Small intestine (tissue), 7 donors: ENCODE measurements at regions not wholly inside any gene's neighbourhood (a gene's known extent, or its start where the extent isn't known, plus 50 kb on each side); places are given as distances from the start of the nearest gene placed in this dataset.

Experiments
- DNase-seq, 2 donors: peaks; one replicate each; pipeline versions ENCODE4 v3.0.0 to v3.0.0-alpha.2; 2013
- FAIRE-seq: peaks from 2 replicates; lab custom pipeline; 2012; peaks lifted over from hg19 to GRCh38; lab: Jason Lieb, UNC
- H3K27ac ChIP-seq, 3 donors: one replicate each; pipeline ENCODE4 v1.5.1; 2013; ENCODE audit warnings: low read length in 2 of 3, mild to moderate bottlenecking in 2 of 3, control low read depth in 1 of 3, inconsistent platforms in 1 of 3, low read depth in 1 of 3, moderate library complexity in 1 of 3
- H3K27me3 ChIP-seq, 3 donors: one replicate each; pipeline ENCODE4 v1.6.1; 2013; ENCODE audit warnings: low read length in 3 of 3, inconsistent platforms in 1 of 3; ENCODE audit not compliant: control insufficient read depth in 3 of 3, insufficient read depth in 3 of 3
- H3K36me3 ChIP-seq, 3 donors: one replicate each; pipeline ENCODE4 v1.6.1; 2013; ENCODE audit warnings: low read length in 3 of 3, inconsistent platforms in 1 of 3, low read depth in 1 of 3, mild to moderate bottlenecking in 1 of 3, moderate library complexity in 1 of 3; ENCODE audit not compliant: control insufficient read depth in 3 of 3, insufficient read depth in 2 of 3
- H3K4me1 ChIP-seq, 3 donors: one replicate each; pipeline ENCODE4 v1.6.1; 2013; ENCODE audit warnings: low read length in 2 of 3, inconsistent platforms in 1 of 3, low read depth in 1 of 3, mild to moderate bottlenecking in 1 of 3, moderate library complexity in 1 of 3; ENCODE audit not compliant: control insufficient read depth in 3 of 3, insufficient read depth in 2 of 3
- H3K4me3 ChIP-seq, 3 donors: one replicate each; pipeline ENCODE4 v1.5.1; 2013; ENCODE audit warnings: low read length in 3 of 3, control low read depth in 1 of 3, inconsistent platforms in 1 of 3, low read depth in 1 of 3, mild to moderate bottlenecking in 1 of 3, moderate library complexity in 1 of 3
- H3K9me3 ChIP-seq, 2 donors: one replicate each; pipeline ENCODE4 v1.6.1; 2013; ENCODE audit warnings: low read depth in 1 of 2, low read length in 1 of 2; ENCODE audit not compliant: control insufficient read depth in 2 of 2, insufficient read depth in 1 of 2
- WGBS, 3 donors: extraction: QIAGEN DNeasy Blood & Tissue Kit; methylation state at CpG; one replicate each; pipeline ENCODE4 v1.1.7; 2013; 5-methylcytosine and 5-hydroxymethylcytosine counted together
- donor health status: healthy with polysubstance abuse.
- donor health status: control.
- donor health status: control.
- donor health status: Bipolar disorder and iron deficiency.
- donor health status: healthy.

DNA sequence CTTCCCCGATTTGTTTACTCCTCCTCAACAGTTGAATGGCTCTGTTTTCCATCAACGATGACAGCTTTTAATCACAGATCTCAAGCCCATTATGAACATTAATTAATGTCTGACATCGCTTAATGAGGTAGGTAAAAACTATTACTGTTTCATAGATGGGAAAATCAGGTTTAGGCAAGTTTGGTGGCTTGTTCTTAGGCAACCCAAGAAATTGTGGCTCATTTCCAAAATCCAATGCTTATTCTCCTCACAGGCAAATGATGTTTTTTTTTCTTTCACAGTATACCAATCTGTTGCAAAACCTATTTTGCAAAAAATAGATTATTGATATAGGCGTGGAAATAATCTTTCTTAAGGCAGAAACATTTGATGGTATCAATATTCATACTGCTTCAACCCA, 70.8 kb upstream of the CHD1 start:
- Histone ChIP-seq H3K9me3 (no peaks in the 10 kb centered on the region), H3K4me3 (no peak overlapping the region), H3K27ac (no peak overlapping the region), H3K36me3 (no peaks in the 10 kb centered on the region), H3K27me3 (no peaks in the 10 kb centered on the region), H3K4me1 (peaks cover 0 to 1% (median 0%) of the 10 kb centered on the region in 3 donors)
- no peak for DNase-seq
- no peak for FAIRE-seq
- WGBS, 3 donors: 87 to 92% (median 91%) methylated on average over 4 of the region's 4 CpGs

DNA sequence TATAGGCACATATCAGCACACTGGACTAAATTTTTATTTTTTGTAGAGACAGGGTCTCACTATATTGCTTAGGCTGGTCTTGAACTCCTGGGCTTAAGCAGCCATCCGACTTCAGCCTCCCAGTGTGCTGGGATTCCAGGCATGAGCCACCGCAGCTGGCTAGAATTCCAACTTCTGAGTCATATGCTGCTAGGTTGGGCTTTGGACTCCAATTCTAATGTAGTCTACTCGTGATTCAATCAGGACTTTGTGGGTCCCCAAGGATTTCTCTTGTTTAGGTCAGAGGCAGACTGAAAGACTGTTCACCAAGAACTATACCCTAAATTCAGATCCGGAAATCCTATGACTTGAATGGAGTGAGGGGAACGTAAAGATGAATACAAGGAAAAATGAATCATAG, 68.2 kb upstream of the CHD1 start:
- Histone ChIP-seq H3K4me3 (no peak overlapping the region), H3K36me3 (no peaks in the 10 kb centered on the region), H3K4me1 (peaks cover 0 to 3% (median 0%) of the 10 kb centered on the region in 3 donors), H3K9me3 (no peaks in the 10 kb centered on the region), H3K27ac (no peak overlapping the region), H3K27me3 (peaks cover 0 to 3% (median 0%) of the 10 kb centered on the region in 3 donors)
- FAIRE-seq (no peak), DNase-seq (no peak)
- 85 to 87% (median 85%) methylated on average over 5 of the region's 5 CpGs for WGBS, 3 donors

DNA sequence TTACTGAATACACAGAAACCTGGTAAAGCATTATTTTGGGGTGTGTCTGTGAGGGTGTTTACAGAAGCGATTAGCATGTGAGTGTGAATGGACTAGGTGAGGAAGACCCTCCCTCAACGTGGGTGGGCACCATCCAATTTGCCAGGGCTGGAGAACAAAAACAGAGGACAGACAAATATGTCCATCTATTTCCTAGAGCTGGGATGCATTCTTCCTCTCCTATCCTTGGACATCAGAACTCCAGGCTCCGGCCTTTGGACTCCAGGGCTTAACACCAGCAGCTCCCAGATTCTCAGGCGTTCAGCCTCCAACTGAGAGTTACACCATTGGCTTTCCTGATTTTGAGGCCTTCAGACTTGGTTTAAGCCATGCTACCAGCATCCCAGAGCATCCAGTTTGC, 65.8 kb upstream of the CHD1 start:
- Histone ChIP-seq H3K9me3 (no peaks in the 10 kb centered on the region), H3K27ac (no peak overlapping the region), H3K4me1 (peaks cover 0 to 3% (median 0%) of the 10 kb centered on the region in 3 donors), H3K27me3 (peaks cover 0 to 3% (median 0%) of the 10 kb centered on the region in 3 donors), H3K36me3 (no peaks in the 10 kb centered on the region), H3K4me3 (no peak overlapping the region)
- WGBS, 3 donors: 31 to 52% (median 47%) methylated on average over 4 of the region's 4 CpGs
- DNase-seq (peak; percentile 50 to 52), FAIRE-seq (no peak)

DNA sequence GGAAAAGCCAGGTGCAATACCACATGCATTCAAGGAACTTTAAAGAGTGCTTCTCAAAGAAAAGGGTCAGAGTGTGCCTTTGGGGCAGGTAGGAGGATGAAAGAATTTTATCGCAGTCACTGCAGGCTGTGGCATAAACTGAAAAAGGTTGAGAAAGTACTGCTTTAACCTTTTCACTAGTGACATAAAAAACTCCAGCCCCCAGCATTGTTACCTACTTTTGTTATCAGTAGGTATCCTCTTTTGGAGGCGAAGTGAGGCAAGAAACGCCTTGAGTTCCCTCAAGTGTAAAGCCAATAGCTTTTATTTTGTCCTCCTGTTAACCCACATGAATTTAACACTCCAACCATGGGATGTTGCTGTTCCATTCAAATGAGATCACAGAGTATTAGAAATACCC, 64.7 kb upstream of the CHD1 start:
- DNase-seq (no peak), FAIRE-seq (no peak)
- H3K4me3 ChIP-seq: no peak overlapping the region
- no peaks in the 10 kb centered on the region for H3K9me3 ChIP-seq
- WGBS, 3 donors: 66 to 87% (median 81%) methylated on average over 3 of the region's 3 CpGs
- no peak overlapping the region for H3K27ac ChIP-seq
- no peaks in the 10 kb centered on the region for H3K36me3 ChIP-seq
- H3K27me3 ChIP-seq: peaks cover 0 to 3% (median 0%) of the 10 kb centered on the region in 3 donors
- peaks cover 0 to 3% (median 0%) of the 10 kb centered on the region in 3 donors for H3K4me1 ChIP-seq

DNA sequence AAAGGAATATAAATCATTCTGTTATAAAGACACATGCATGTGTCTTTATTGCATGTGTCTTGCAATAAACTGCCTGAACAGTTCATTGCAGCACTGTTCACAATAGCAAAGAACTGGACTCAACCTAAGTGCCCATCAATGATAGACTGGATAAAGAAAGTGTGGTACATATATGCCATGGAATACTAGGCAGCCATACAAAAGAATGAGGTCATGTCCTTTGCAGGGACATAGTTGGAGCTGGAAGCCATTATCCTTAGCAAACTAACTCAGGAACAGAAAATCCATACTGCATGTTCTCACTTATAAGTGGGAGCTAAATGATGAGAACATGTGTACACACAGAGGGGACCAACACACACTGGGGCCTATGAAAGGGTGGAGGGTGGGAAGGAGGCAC, 63.7 kb upstream of the CHD1 start:
- DNase-seq (no peak), FAIRE-seq (no peak)
- H3K36me3 ChIP-seq: no peaks in the 10 kb centered on the region
- H3K27ac ChIP-seq: no peak overlapping the region
- H3K4me1 ChIP-seq: peaks cover 0 to 3% (median 0%) of the 10 kb centered on the region in 3 donors
- H3K27me3 ChIP-seq: peaks cover 0 to 3% (median 0%) of the 10 kb centered on the region in 3 donors
- no peaks in the 10 kb centered on the region for H3K9me3 ChIP-seq
- H3K4me3 ChIP-seq: no peak overlapping the region

DNA sequence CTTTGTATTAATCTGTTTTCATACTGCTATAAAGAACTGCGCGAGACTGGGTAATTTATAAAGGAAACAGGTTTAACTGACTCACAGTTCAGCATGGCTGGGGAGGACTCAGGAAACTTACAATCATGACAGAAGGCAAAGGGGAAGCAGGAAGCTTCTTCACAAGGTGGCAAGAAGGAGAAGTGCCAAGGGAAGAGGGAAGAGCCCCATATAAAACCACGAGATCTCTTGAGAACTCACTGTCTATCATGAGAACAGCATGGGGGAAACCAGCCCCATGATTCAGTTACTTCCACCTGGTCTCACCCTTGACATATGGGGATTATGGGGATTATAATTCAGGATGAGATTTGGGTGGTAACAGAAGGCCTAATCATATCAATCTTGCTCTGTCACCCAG, 60.9 kb upstream of the CHD1 start:
- H3K27me3 ChIP-seq: peaks cover 0 to 3% (median 0%) of the 10 kb centered on the region in 3 donors
- no peak for FAIRE-seq

DNA sequence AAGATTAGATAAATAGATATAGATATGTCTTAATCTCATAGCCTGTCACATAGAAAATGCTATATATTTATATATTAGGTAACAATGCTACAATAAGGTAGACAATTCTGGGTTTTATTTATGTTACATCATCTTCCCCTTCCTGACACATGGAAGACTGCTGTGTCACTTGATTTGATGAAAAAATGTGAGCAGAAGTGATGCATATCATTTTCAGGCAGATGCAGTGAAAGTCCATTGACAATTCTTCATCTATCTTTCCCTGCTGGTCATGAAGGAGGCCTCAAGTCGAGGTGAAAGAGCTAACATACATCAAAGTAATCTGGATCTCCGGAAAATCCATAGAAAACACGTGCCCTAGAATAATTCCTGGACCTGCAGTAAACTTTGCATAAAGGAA, 57.8 kb upstream of the CHD1 start:
- H3K9me3 ChIP-seq: no peaks in the 10 kb centered on the region
- no peak overlapping the region for H3K4me3 ChIP-seq
- H3K27me3 ChIP-seq: no peaks in the 10 kb centered on the region
- DNase-seq (no peak), FAIRE-seq (no peak)
- H3K27ac ChIP-seq: no peak overlapping the region
- H3K36me3 ChIP-seq: no peaks in the 10 kb centered on the region
- no peaks in the 10 kb centered on the region for H3K4me1 ChIP-seq
- 76 to 83% (median 77%) methylated on average over 3 of the region's 3 CpGs for WGBS, 3 donors

More for the DNA sequence above, 60.9 kb upstream of the CHD1 start:
- Histone ChIP-seq H3K36me3 (no peaks in the 10 kb centered on the region), H3K27ac (no peak overlapping the region), H3K9me3 (no peaks in the 10 kb centered on the region), H3K4me1 (peaks cover 0 to 3% (median 0%) of the 10 kb centered on the region in 3 donors), H3K4me3 (no peak overlapping the region)
- no peak for DNase-seq
- WGBS, 3 donors: 66 to 83% (median 67%) methylated on average over 3 of the region's 3 CpGs

DNA sequence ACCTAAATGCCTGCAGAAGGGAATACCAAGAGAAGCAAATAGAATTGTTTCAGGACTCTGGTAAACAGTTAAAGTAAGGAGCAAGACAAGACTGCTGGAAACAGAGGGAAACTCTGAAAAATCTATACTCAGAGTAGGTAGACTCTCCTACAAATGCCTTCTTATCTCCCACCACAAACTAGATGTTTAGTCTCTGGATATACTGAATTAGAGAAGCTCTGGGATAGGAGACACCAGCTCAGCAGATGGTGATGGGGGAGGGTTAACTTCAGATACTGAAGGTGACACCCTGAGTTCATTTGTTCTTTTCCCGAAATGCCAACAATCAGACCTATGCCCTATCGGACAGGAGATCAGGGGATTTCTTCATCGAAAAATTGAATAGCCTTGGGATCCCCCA, 54.1 kb upstream of the CHD1 start:
- Histone ChIP-seq H3K27me3 (no peaks in the 10 kb centered on the region), H3K9me3 (no peaks in the 10 kb centered on the region), H3K36me3 (no peaks in the 10 kb centered on the region), H3K4me3 (no peak overlapping the region), H3K27ac (no peak overlapping the region), H3K4me1 (no peaks in the 10 kb centered on the region)
- FAIRE-seq (no peak), DNase-seq (no peak)
- 91 to 92% (median 92%) methylated on average over 3 of the region's 3 CpGs for WGBS, 3 donors
